ENCODE measurements at regions not wholly inside any gene's neighbourhood (a gene's known extent, or its start where the extent isn't known, plus 50 kb on each side); places are given as distances from the start of the nearest gene placed in this dataset.

GRCh38 chr16:86404678-86405077 is 105.6 kb upstream of the FOXF1 start:
- Mint-ChIP-seq H3K36me3 (ENCODE audit: insufficient read depth, unreplicated experiment) (no peaks in the 10 kb centered on the region), H3K4me1 (ENCODE audit: low read depth, unreplicated experiment) (no peaks in the 10 kb centered on the region), H3K27me3 (ENCODE audit: insufficient read depth, unreplicated experiment) (peaks cover 13% of the 10 kb centered on the region), H3K27ac (ENCODE audit: unreplicated experiment) (no peak overlapping the region), H3K9me3 (ENCODE audit: unreplicated experiment) (no peaks in the 10 kb centered on the region), H3K4me3 (ENCODE audit: unreplicated experiment) (no peak overlapping the region)
- H3K36me3 ChIP-seq (ENCODE audit: control insufficient read depth, insufficient read depth, low read length) = no peaks in the 10 kb centered on the region
- intact Hi-C loops (cut with micrococcal nuclease; ENCODE audit: unreplicated experiment) = no loop called here
- TF ChIP-seq, protein P1, sequence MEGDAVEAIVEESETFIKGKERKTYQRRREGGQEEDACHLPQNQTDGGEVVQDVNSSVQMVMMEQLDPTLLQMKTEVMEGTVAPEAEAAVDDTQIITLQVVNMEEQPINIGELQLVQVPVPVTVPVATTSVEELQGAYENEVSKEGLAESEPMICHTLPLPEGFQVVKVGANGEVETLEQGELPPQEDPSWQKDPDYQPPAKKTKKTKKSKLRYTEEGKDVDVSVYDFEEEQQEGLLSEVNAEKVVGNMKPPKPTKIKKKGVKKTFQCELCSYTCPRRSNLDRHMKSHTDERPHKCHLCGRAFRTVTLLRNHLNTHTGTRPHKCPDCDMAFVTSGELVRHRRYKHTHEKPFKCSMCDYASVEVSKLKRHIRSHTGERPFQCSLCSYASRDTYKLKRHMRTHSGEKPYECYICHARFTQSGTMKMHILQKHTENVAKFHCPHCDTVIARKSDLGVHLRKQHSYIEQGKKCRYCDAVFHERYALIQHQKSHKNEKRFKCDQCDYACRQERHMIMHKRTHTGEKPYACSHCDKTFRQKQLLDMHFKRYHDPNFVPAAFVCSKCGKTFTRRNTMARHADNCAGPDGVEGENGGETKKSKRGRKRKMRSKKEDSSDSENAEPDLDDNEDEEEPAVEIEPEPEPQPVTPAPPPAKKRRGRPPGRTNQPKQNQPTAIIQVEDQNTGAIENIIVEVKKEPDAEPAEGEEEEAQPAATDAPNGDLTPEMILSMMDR (IDR thresholded peaks at IDR 0.05; ENCODE audit: insufficient read depth in 1 of 2, low read depth in 1 of 2, low read length in 1 of 2, severe bottlenecking in 1 of 2, unreplicated experiment in 1 of 2) = no peak
- DNase-seq = no peak
- CTCF ChIA-PET = no interaction called here
- H3K4me1 ChIP-seq = peaks cover 9% of the 10 kb centered on the region; the same call in 1 of the 2 replicates
- no peaks in the 10 kb centered on the region for H3K27me3 ChIP-seq (replicated peaks; ENCODE audit: control insufficient read depth, insufficient read depth, low read length)
- H3K9me3 ChIP-seq = no peaks in the 10 kb centered on the region
- POLR2A ChIA-PET = no interaction called here
- no peak overlapping the region for H3K4me3 ChIP-seq (ENCODE audit: low read depth, low read length)
- BruUV-seq (replicated peaks) = no TSS peak

DNA sequence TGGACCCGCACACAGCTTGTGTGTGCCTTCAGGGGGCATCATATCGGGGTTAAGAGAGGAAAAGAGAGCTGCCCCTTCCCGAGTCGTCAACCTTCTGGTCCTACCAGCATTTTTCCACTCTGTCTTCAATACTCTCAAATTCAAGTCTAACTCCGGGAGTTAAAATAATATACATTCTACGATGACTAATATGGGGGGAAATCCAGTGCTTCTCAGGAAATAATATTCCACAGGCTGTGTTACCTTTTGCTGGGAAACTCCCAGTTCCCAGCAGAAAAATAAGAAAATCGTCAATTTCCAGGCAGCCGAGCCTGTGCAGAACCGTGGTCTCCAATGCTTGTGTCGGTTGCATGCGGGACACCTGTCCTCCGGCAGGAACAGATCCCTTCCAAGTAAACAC is 105.0 kb upstream of the FOXF1 start:
- CTCF ChIA-PET = no interaction called here
- POLR2A ChIA-PET = no interaction called here
- Mint-ChIP-seq H3K4me1 (ENCODE audit: low read depth, unreplicated experiment) (no peaks in the 10 kb centered on the region), H3K27ac (ENCODE audit: unreplicated experiment) (no peak overlapping the region), H3K9me3 (ENCODE audit: unreplicated experiment) (no peaks in the 10 kb centered on the region), H3K4me3 (ENCODE audit: unreplicated experiment) (no peak overlapping the region), H3K27me3 (ENCODE audit: insufficient read depth, unreplicated experiment) (peaks cover 13% of the 10 kb centered on the region), H3K36me3 (ENCODE audit: insufficient read depth, unreplicated experiment) (no peaks in the 10 kb centered on the region)
- no peak overlapping the region for H3K4me3 ChIP-seq (ENCODE audit: low read depth, low read length)
- H3K36me3 ChIP-seq (ENCODE audit: control insufficient read depth, insufficient read depth, low read length) = no peaks in the 10 kb centered on the region
- H3K9me3 ChIP-seq = no peaks in the 10 kb centered on the region
- H3K4me1 ChIP-seq = peaks cover 9% of the 10 kb centered on the region; the same call in 1 of the 2 replicates
- H3K27me3 ChIP-seq (replicated peaks; ENCODE audit: control insufficient read depth, insufficient read depth, low read length) = no peaks in the 10 kb centered on the region
- BruUV-seq (replicated peaks) = no TSS peak
- no peak for DNase-seq
- intact Hi-C loops (cut with micrococcal nuclease; ENCODE audit: unreplicated experiment) = no loop called here
- TF ChIP-seq, protein P1 (IDR thresholded peaks at IDR 0.05; ENCODE audit: insufficient read depth in 1 of 2, low read depth in 1 of 2, low read length in 1 of 2, severe bottlenecking in 1 of 2, unreplicated experiment in 1 of 2) = no peak

DNA sequence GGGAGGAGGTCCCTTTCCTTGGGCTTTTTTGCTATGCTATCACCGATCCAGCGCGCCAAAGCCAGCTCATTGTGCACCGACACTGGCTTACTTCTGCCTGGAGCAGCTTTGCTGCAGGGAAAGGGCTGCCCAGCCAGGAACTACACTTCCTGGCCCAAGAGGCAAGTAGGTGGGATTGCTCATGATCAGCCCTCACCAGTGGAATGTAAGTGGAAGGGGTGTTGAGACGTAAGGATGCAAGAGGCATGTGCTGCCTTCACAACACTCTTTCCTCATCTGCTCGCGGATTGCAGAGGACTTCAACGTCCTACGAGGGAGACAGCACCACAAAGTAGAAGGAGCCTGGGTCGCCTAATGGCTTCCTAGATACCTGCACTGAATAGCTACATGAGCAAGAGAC is 104.3 kb upstream of the FOXF1 start:
- Histone ChIP-seq H3K4me3 (ENCODE audit: low read depth, low read length) (no peak overlapping the region), H3K27me3 (replicated peaks; ENCODE audit: control insufficient read depth, insufficient read depth, low read length) (no peaks in the 10 kb centered on the region), H3K36me3 (ENCODE audit: control insufficient read depth, insufficient read depth, low read length) (no peaks in the 10 kb centered on the region), H3K4me1 (peaks cover 9% of the 10 kb centered on the region; the same call in 1 of the 2 replicates), H3K9me3 (no peaks in the 10 kb centered on the region)
- Mint-ChIP-seq H3K9me3 (ENCODE audit: unreplicated experiment) (no peaks in the 10 kb centered on the region), H3K36me3 (ENCODE audit: insufficient read depth, unreplicated experiment) (no peaks in the 10 kb centered on the region), H3K27me3 (ENCODE audit: insufficient read depth, unreplicated experiment) (peaks cover 13% of the 10 kb centered on the region), H3K4me1 (ENCODE audit: low read depth, unreplicated experiment) (no peaks in the 10 kb centered on the region), H3K27ac (ENCODE audit: unreplicated experiment) (no peak overlapping the region), H3K4me3 (ENCODE audit: unreplicated experiment) (no peak overlapping the region)
- ChIA-PET POLR2A (no interaction called here), CTCF (no interaction called here)
- no TSS peak for BruUV-seq (replicated peaks)
- DNase-seq = no peak
- TF ChIP-seq, protein P1 (IDR thresholded peaks at IDR 0.05; ENCODE audit: insufficient read depth in 1 of 2, low read depth in 1 of 2, low read length in 1 of 2, severe bottlenecking in 1 of 2, unreplicated experiment in 1 of 2) = no peak
- intact Hi-C loops (cut with micrococcal nuclease; ENCODE audit: unreplicated experiment) = no loop called here
